GM12892 (cell line): ENCODE measurements at regions not wholly inside any gene's neighbourhood (a gene's known extent, or its start where the extent isn't known, plus 50 kb on each side); places are given as distances from the start of the nearest gene placed in this dataset.

ENCODE experiments used
- DNase-seq: peaks from one replicate; pipeline ENCODE4 v3.0.0; 2011; ENCODE audit not compliant: insufficient read length
- FAIRE-seq: peaks from 2 replicates; lab custom pipeline; 2011; peaks lifted over from hg19 to GRCh38; lab: Jason Lieb, UNC
- POLR2A ChIP-seq: IDR thresholded peaks from 2 replicates; pipeline ENCODE4 v1.6.1; 2011; ENCODE audit warnings: low read depth, low read length, control low read depth
- POLR2AphosphoS5 ChIP-seq: IDR thresholded peaks from 2 replicates; pipeline ENCODE4 v1.6.1; 2011; ENCODE audit warnings: low read depth, low read length, control low read depth
- TAF1 ChIP-seq: IDR thresholded peaks from 2 replicates; pipeline ENCODE4 v1.6.1; 2011; ENCODE audit warnings: low read depth, mild to moderate bottlenecking, control low read depth, low read length, borderline replicate concordance

DNA sequence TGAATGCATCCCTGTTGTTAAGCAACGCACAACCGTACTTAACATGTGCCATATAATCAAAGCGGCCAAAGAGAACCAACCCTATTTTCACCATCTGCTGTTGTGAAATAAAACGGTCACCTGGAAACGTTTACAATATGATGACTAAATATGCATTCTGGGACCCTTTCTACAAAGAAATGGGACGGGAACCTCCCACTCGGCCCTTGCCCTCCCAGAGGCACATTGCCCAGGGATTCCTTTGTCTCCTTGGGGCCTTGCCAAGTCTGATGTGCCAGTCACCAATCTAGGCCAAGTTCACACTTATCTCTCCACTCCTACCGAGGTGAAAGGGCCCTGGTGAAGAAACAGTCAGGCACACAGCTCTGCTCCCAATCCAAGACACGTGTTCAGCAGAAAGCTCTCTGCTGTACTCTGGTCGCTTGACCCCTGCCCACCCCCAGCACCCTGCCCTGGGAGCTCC is 427.4 kb upstream of the JARID2 start:
- TF ChIP-seq TAF1 (no peak), POLR2AphosphoS5 (no peak), POLR2A (no peak)
- DNase-seq = no peak
- FAIRE-seq = no peak

DNA sequence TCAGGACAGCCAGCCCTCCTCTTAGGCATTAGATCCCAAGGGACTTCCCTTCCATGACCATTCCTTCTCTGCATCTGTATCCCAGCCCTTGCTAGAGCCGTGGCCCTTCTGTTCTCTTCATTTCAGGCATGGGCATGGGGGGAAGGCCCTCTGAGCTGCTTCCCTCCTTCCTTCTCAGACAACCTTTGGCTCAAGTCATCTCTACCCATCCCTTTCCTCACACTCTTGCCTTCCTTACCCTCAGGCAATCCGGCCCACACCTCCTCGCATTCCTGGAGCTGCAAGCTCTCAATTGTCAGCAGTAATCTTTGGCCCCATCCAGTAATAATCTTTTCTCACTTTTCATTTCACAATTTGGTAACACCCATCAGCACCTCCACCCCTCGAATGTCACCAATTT is 426.9 kb upstream of the JARID2 start:
- FAIRE-seq (no peak), DNase-seq (no peak)
- no peak for TF ChIP-seq POLR2A
- TF ChIP-seq POLR2AphosphoS5 = no peak
- TF ChIP-seq TAF1 = no peak

DNA sequence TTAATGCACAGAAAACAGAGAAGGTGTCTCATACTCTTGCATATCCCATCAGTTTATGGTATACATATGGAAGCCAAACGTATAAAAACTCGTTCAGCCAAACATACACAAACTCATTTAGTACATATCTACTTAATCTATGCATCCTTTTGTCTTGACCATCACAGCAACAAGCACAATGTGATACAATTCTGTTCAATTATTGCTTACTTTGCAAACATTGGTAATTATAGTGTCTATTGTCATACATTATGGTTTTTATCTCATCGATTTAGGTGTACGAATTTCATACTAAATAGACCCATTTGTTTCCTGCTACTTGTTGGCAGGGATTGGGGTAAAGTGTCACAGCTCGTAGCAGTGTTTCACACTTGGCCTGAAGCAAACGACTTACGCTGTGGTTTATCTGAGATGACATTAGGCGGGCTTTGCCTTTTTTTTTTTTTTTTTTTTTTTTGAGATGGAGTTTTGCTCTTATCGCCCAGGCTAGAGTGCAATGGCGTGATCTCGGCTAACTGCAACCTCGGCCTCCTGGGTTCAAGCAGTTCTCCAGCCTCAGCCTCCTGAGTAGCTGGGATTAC is 425.9 kb upstream of the JARID2 start:
- TF ChIP-seq POLR2AphosphoS5 (no peak), TAF1 (no peak), POLR2A (no peak)
- DNase-seq (no peak), FAIRE-seq (no peak)

DNA sequence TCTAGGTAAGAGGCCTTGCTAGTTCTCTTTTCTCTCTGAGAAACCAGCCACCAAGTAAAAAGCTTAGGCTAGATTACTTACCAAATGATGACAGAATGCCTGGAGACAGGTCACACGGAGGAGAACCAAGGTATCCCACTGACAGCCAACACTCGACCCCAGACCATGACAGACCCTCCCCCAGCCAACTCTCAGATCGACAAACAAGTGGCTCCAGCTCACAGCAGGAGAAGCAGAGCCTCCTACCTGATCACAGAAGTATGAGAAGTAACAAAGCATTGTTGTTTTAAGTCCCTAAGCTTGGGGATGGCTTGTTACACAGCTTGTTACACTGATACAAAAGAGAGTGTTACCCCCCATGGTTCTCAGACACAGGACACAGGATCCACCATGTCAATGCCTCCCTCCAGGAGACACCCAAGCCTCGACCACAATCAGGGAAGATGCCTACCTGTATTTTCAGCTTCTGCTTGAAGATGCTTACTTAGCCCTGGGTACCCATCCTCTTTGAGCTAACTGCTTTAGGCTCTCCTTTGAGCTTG is 423.8 kb upstream of the JARID2 start:
- TF ChIP-seq TAF1 (no peak), POLR2A (no peak), POLR2AphosphoS5 (no peak)
- FAIRE-seq = no peak

DNA sequence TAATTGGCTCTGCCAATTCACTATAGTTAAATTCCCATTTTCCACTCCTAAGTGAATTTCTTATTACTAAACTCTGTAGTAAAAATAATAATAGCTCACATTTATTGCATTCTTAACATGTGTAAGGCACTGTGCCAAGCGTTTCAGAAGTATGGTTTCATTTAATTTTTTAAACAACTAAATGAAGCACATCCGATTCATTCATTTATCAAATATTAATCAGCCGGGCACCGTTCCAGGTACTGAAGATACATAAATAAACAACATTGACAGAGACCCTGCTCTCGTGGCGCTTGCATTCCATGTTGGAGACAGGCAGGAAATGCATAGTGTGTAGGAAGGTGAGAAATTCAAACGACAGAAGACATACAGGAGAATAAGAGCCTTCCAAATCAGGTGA is 423.2 kb upstream of the JARID2 start:
- TF ChIP-seq TAF1 (no peak), POLR2A (no peak), POLR2AphosphoS5 (no peak)
- DNase-seq = no peak
- no peak for FAIRE-seq

More for the DNA sequence above, 423.8 kb upstream of the JARID2 start:
- DNase-seq = no peak

DNA sequence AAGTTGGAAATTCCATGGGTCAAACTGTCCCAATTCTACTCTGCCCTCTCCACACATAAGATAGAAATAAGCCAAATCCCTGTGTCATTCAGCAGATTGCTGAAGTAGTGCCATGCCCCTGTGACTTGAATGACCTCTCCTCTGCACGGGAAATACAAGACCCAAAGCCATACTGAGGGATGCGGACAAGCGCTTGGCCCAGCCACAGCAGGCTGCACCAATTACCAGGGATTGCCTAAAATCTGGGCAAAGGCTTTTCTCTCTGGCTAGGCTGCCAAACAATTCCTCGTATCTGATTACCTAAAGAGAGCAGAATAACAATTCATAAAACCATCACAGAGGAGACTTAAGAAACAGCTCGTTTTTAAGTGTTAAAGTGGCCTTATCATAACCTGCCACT is 421.8 kb upstream of the JARID2 start:
- FAIRE-seq (no peak), DNase-seq (no peak)
- TF ChIP-seq POLR2A (no peak), TAF1 (no peak), POLR2AphosphoS5 (no peak)

DNA sequence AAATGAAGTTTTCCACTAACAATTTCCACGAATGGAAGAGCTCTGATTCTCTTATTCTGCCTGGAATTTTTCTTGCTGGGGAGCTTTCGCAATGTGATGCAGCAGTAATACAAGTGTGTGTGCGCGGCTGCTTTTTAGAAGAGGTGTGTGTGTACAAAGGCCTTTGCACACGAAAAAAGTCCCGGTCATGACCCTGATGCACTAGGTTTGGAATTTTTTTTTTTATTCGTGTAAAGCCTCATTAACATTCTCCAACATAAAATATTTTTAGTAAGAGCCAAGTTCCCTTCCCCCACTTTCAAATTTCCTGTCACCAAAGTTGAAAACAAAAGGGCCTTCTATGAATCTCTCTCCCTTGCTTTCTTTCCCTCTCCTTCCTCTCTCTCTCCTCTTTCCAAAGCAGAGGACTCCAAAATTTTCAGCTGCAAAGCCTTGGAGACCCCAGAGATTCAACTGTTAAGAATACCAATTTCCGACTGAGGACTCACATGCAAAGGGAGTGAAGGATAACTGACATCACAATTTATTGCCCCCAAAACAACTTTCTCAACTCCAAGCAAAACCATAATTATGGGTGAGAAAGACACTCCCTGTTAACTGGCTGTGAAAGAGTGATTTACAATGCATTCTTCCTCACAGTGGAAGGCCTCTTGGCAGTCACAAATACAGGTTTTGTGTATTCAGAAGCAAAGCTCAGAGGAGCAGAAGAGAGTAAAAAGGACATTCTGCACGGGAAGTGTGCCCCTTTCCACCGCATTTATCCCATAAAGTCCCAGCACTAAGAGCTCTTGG is 421.2 kb upstream of the JARID2 start:
- no peak for FAIRE-seq
- DNase-seq = no peak
- TF ChIP-seq POLR2AphosphoS5 (no peak), TAF1 (no peak)

DNA sequence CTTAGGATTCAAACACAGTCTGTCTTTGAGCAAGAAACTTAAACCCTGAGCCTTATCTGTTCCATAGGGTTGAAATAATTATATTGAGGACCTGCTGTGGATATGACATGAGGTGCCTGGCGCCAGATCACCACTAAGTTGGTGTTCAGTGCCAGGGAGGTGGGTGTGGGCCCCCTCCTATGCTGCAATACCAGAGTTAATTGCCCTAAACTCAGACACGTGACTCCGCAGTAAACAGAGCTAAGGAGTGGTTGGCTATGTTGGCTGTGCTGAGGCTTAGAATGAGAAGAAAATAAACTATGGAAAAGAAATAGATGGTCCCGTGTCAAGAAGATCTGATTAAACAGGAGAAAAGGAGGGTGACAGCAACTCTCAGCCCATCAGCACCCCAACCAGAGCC is 419.4 kb upstream of the JARID2 start:
- FAIRE-seq (no peak), DNase-seq (no peak)
- TF ChIP-seq TAF1 = no peak
- no peak for TF ChIP-seq POLR2AphosphoS5
- no peak for TF ChIP-seq POLR2A

DNA sequence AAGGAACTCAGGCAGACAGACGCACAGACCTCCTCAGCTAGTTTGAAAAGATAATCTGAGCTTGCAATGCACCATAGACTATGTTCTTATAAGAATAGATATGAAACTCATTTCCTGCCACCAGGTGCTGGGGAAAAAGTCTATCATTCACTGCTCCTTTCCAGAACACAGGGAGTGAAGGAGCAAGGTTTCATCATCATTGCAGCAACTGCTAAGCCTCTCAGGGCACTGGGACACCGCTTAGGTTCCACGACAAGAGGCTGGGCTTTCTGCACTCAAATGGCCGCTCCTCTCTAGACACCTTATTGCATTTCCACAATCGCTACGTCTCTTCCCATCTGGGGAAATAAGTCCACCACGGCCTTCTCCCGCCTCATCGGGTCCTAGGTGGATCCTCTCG is 418.5 kb upstream of the JARID2 start:
- FAIRE-seq = no peak
- no peak for TF ChIP-seq POLR2AphosphoS5
- no peak for TF ChIP-seq POLR2A
- TF ChIP-seq TAF1 = no peak
- DNase-seq = no peak

DNA sequence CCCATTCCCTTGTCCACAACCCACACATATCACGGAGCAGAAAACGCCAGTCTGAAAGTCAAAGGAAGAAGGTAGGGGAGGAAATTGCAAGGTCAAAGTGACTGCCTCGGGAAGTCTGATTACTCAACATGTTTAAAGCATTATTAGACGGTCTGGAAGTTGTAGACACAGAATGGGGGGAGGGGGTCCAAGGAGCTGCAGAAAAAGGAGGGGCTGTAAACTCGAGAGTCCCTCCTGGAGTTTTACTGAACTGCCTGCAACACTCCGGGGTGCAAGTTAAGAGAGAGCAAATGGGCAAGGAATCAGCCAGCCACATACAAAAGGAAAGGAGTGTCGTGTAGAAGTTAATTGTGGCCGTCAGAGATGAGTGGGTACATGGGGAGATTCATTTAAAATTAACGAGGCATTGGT is 417.7 kb upstream of the JARID2 start:
- no peak for TF ChIP-seq POLR2AphosphoS5
- TF ChIP-seq POLR2A = no peak
- TF ChIP-seq TAF1 = no peak
- FAIRE-seq (no peak), DNase-seq (no peak)

DNA sequence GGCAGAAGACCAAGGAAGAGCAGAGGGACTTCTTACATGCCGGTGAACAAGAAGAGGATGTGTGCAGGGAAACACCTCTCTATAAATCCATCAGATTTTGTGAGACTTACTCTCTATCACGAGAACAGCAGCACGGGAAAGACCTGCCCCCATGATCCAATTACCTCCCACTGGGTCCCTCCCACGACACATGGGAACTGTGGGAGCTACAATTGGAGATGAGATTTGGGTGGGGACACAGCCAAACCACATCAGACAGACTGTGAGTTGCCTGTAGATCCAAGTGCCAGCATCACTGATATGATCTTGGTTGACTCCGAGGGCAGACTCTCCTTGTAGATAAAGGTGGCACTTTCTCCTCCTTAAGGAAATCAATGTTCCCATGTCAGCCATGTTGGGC is 414.8 kb upstream of the JARID2 start:
- no peak for TF ChIP-seq POLR2AphosphoS5
- no peak for TF ChIP-seq TAF1
- TF ChIP-seq POLR2A = no peak
- FAIRE-seq = no peak
- no peak for DNase-seq

DNA sequence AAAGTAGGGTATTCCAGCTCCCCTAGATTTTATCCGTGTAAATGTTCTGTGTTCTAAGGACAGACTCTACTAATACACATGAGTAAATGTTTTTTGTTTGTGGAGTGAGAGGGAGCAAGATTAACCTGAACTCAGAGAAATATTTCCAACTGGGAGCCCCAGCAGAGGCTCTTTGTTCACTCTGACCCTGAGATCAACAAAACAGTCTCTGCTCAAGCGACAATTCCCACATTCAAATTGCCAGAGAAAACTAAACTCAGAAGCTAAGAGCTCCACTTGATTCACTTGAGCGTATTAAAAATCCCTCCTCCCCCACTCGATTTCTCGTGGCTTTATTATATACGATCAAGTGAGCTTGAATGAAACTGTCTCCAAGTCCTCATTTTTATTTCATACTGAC is 413.9 kb upstream of the JARID2 start:
- no peak for FAIRE-seq
- no peak for TF ChIP-seq POLR2A
- no peak for TF ChIP-seq TAF1
- no peak for TF ChIP-seq POLR2AphosphoS5
- no peak for DNase-seq
